Panc1 (cell line): ENCODE measurements at regions not wholly inside any gene's neighbourhood (a gene's known extent, or its start where the extent isn't known, plus 50 kb on each side); places are given as distances from the start of the nearest gene placed in this dataset.

Source experiments
- POLR2AphosphoS5 ChIP-seq: IDR thresholded peaks from 2 replicates; pipeline ENCODE4 v1.6.1; 2012; ENCODE audit warnings: mild to moderate bottlenecking, low read depth, low read length, moderate library complexity
- TCF7L2 ChIP-seq: IDR thresholded peaks from 2 replicates; pipeline ENCODE4 v1.6.1; 2011; ENCODE audit warnings: mild to moderate bottlenecking, low read depth, low read length, inconsistent platforms
- TF ChIP-seq, protein P1 (sequence below): fragments of 450-650 bp; IDR thresholded peaks from 2 replicates; pipeline ENCODE4 v1.5.1; 2017; ENCODE audit warnings: mild to moderate bottlenecking
- TF ChIP-seq, protein P2 (sequence below), 2 experiments: IDR thresholded peaks; 2 replicates each; pipeline ENCODE4 v1.6.1; 2011 to 2012; ENCODE audit warnings: low read depth in 2 of 2, control low read depth in 1 of 2, low read length in 1 of 2, mild to moderate bottlenecking in 1 of 2, moderate library complexity in 1 of 2; ENCODE audit not compliant: insufficient read depth in 1 of 2

DNA sequence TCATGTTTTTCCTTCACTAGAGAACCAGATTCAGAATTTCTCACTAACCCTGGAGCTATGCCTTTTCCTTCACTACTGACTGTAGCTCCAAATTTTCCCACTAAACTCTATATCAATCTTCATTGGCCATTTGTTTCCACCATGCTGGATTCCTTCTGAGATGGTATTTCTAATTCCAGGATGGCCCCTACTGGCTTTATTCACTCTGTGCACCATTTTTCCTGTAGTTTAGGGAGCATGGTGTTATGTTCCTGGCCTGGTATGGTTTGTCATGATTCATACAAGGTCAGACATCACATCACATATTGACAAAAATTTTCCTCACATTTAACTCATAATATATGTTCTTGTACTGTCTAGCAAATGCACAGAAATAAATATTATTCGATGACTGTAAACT, 229.2 kb upstream of the TFPI start:
- TF ChIP-seq, protein P1, sequence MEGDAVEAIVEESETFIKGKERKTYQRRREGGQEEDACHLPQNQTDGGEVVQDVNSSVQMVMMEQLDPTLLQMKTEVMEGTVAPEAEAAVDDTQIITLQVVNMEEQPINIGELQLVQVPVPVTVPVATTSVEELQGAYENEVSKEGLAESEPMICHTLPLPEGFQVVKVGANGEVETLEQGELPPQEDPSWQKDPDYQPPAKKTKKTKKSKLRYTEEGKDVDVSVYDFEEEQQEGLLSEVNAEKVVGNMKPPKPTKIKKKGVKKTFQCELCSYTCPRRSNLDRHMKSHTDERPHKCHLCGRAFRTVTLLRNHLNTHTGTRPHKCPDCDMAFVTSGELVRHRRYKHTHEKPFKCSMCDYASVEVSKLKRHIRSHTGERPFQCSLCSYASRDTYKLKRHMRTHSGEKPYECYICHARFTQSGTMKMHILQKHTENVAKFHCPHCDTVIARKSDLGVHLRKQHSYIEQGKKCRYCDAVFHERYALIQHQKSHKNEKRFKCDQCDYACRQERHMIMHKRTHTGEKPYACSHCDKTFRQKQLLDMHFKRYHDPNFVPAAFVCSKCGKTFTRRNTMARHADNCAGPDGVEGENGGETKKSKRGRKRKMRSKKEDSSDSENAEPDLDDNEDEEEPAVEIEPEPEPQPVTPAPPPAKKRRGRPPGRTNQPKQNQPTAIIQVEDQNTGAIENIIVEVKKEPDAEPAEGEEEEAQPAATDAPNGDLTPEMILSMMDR: peak; percentile 12; the same call in 1 of the 2 replicates
- no peak for TF ChIP-seq POLR2AphosphoS5
- TF ChIP-seq, protein P2, sequence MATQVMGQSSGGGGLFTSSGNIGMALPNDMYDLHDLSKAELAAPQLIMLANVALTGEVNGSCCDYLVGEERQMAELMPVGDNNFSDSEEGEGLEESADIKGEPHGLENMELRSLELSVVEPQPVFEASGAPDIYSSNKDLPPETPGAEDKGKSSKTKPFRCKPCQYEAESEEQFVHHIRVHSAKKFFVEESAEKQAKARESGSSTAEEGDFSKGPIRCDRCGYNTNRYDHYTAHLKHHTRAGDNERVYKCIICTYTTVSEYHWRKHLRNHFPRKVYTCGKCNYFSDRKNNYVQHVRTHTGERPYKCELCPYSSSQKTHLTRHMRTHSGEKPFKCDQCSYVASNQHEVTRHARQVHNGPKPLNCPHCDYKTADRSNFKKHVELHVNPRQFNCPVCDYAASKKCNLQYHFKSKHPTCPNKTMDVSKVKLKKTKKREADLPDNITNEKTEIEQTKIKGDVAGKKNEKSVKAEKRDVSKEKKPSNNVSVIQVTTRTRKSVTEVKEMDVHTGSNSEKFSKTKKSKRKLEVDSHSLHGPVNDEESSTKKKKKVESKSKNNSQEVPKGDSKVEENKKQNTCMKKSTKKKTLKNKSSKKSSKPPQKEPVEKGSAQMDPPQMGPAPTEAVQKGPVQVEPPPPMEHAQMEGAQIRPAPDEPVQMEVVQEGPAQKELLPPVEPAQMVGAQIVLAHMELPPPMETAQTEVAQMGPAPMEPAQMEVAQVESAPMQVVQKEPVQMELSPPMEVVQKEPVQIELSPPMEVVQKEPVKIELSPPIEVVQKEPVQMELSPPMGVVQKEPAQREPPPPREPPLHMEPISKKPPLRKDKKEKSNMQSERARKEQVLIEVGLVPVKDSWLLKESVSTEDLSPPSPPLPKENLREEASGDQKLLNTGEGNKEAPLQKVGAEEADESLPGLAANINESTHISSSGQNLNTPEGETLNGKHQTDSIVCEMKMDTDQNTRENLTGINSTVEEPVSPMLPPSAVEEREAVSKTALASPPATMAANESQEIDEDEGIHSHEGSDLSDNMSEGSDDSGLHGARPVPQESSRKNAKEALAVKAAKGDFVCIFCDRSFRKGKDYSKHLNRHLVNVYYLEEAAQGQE (IDR thresholded peaks at IDR 0.05; ENCODE audit: insufficient read depth in 1 of 2, low read depth in 2 of 2, low read length in 1 of 2): no peak
- TF ChIP-seq TCF7L2: no peak
